T-helper 2 cell treated with Interferon-gamma antibody and Interleukin-4, amounts not matched to agents 5 μg/mL and 100 μg/mL, for 36 hours (primary cell): ENCODE measurements at regions not wholly inside any gene's neighbourhood (a gene's known extent, or its start where the extent isn't known, plus 50 kb on each side); places are given as distances from the start of the nearest gene placed in this dataset.
"Not testable (repeated sequence)": the region's sequence is repeated elsewhere in the genome, so short reads cannot be mapped to it uniquely, and the experiment has no call there.

Experiments
- DNase-seq: peaks from one replicate; pipeline ENCODE4 v3.0.0; 2021; ENCODE audit warnings: low spot score
- H3K27ac Mint-ChIP-seq: one replicate; pipeline ENCODE4 v1.8.0; 2021; ENCODE audit warnings: mild to moderate bottlenecking, mixed read lengths
- H3K27me3 Mint-ChIP-seq: one replicate; pipeline ENCODE4 v1.8.0; 2021; ENCODE audit warnings: low read depth, mixed read lengths
- H3K36me3 Mint-ChIP-seq: one replicate; pipeline ENCODE4 v1.8.0; 2021; ENCODE audit warnings: low read depth, mixed read lengths
- H3K4me1 Mint-ChIP-seq: one replicate; pipeline ENCODE4 v1.8.0; 2021; ENCODE audit warnings: low read depth, mixed read lengths
- H3K4me3 Mint-ChIP-seq: one replicate; pipeline ENCODE4 v1.8.0; 2022; ENCODE audit warnings: mild to moderate bottlenecking, moderate library complexity, mixed read lengths
- H3K9me3 Mint-ChIP-seq: one replicate; pipeline ENCODE4 v1.8.0; 2021; ENCODE audit warnings: mixed read lengths

DNA sequence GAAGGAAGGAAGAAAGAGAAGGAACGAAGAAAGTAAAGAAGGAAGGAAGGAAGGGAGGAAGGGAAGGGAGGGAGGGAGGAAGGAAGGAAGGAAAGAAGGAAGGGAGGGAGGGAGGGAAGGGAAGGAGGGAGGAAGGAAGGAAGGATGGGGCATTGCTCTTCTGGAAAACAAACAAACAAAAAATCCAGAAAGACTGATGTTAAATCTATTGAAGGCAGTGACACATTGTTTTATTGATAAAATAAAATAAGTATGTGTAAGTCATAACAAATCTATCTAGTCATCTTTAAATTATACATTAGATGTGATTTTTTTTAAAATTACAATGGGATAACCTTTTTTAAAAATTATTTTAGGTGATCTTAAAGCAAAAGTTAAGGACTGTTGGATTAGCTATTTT is 1245.5 kb downstream of the STIM2 start:
- no peak overlapping the region for H3K4me3 Mint-ChIP-seq
- no peaks in the 10 kb centered on the region for H3K27me3 Mint-ChIP-seq

GRCh38 chr4:28109801-28110200 is 1249.2 kb downstream of the STIM2 start:
- DNase-seq, result no peak
- peaks cover 11% of the 10 kb centered on the region for H3K9me3 Mint-ChIP-seq
- no peak overlapping the region for H3K27ac Mint-ChIP-seq
- H3K4me1 Mint-ChIP-seq, result no peaks in the 10 kb centered on the region
- H3K27me3 Mint-ChIP-seq, result no peaks in the 10 kb centered on the region
- no peak overlapping the region for H3K4me3 Mint-ChIP-seq
- H3K36me3 Mint-ChIP-seq, result no peaks in the 10 kb centered on the region

More for the DNA sequence above, 1245.5 kb downstream of the STIM2 start:
- no peak for DNase-seq
- Mint-ChIP-seq H3K27ac (no peak overlapping the region), H3K36me3 (no peaks in the 10 kb centered on the region), H3K4me1 (no peaks in the 10 kb centered on the region), H3K9me3 (peaks cover 20% of the 10 kb centered on the region)

GRCh38 chr4:28112691-28113335 is 1252.2 kb downstream of the STIM2 start:
- H3K4me1 Mint-ChIP-seq, H3K36me3 Mint-ChIP-seq, H3K27ac Mint-ChIP-seq, DNase-seq, H3K4me3 Mint-ChIP-seq, H3K27me3 Mint-ChIP-seq: not testable (repeated sequence)
- H3K9me3 Mint-ChIP-seq, result peaks cover 19% of the 10 kb centered on the region

DNA sequence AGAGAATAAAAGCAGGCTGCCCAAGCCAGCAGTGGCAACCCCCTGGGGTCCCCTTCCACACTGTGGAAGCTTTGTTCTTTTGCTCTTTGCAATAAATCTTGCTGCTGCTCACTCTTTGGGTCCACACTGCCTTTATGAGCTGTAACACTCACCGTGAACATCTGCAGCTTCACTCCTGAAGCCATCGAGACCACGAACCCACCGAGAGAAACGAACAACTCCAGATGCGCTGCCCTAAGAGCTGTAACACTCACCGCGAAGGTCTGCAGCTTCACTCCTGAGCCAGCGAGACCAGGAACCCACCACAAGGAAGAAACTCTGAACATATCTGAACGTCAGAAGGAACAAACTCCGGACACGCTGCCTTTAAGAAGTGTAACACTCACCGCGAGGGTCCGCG is 1252.9 kb downstream of the STIM2 start:
- H3K4me3 Mint-ChIP-seq, DNase-seq, H3K27ac Mint-ChIP-seq, H3K27me3 Mint-ChIP-seq, H3K4me1 Mint-ChIP-seq, H3K36me3 Mint-ChIP-seq: not testable (repeated sequence)
- H3K9me3 Mint-ChIP-seq, result peaks cover 27% of the 10 kb centered on the region

GRCh38 chr4:28116526-28117083 is 1256.0 kb downstream of the STIM2 start:
- H3K9me3 Mint-ChIP-seq, result peaks cover 45% of the 10 kb centered on the region
- H3K4me1 Mint-ChIP-seq, H3K27me3 Mint-ChIP-seq, H3K36me3 Mint-ChIP-seq, H3K4me3 Mint-ChIP-seq, H3K27ac Mint-ChIP-seq, DNase-seq: not testable (repeated sequence)

GRCh38 chr4:28117084-28117682 is 1256.5 kb downstream of the STIM2 start:
- H3K36me3 Mint-ChIP-seq, result no peaks in the 10 kb centered on the region
- no peak overlapping the region for H3K4me3 Mint-ChIP-seq
- H3K9me3 Mint-ChIP-seq, result peaks cover 46% of the 10 kb centered on the region
- H3K4me1 Mint-ChIP-seq, result no peaks in the 10 kb centered on the region
- H3K27ac Mint-ChIP-seq, result no peak overlapping the region
- no peaks in the 10 kb centered on the region for H3K27me3 Mint-ChIP-seq
- DNase-seq, result no peak

GRCh38 chr4:28146191-28146590 is 1285.5 kb downstream of the STIM2 start:
- no peak overlapping the region for H3K27ac Mint-ChIP-seq
- no peaks in the 10 kb centered on the region for H3K27me3 Mint-ChIP-seq
- no peaks in the 10 kb centered on the region for H3K4me1 Mint-ChIP-seq
- peaks cover 43% of the 10 kb centered on the region for H3K9me3 Mint-ChIP-seq
- DNase-seq, result no peak
- H3K36me3 Mint-ChIP-seq, result no peaks in the 10 kb centered on the region
- no peak overlapping the region for H3K4me3 Mint-ChIP-seq

GRCh38 chr4:28148221-28148620 is 1287.6 kb downstream of the STIM2 start:
- Mint-ChIP-seq H3K27me3 (no peaks in the 10 kb centered on the region), H3K4me3 (no peak overlapping the region), H3K4me1 (no peaks in the 10 kb centered on the region), H3K9me3 (peaks cover 34% of the 10 kb centered on the region), H3K27ac (no peak overlapping the region), H3K36me3 (no peaks in the 10 kb centered on the region)
- no peak for DNase-seq

- no peak overlapping the region for H3K27ac Mint-ChIP-seq
- DNase-seq, result no peak
- H3K4me1 Mint-ChIP-seq, result no peaks in the 10 kb centered on the region
- no peak overlapping the region for H3K4me3 Mint-ChIP-seq
- no peaks in the 10 kb centered on the region for H3K36me3 Mint-ChIP-seq
- no peaks in the 10 kb centered on the region for H3K27me3 Mint-ChIP-seq
- peaks cover 23% of the 10 kb centered on the region for H3K9me3 Mint-ChIP-seq
These were observed 1289.1 kb downstream of the STIM2 start for GRCh38 chr4:28149762-28150161.

- Mint-ChIP-seq H3K36me3 (no peaks in the 10 kb centered on the region), H3K27ac (no peak overlapping the region), H3K27me3 (no peaks in the 10 kb centered on the region), H3K4me3 (no peak overlapping the region), H3K4me1 (no peaks in the 10 kb centered on the region), H3K9me3 (peaks cover 15% of the 10 kb centered on the region)
- no peak for DNase-seq
These were observed 1290.7 kb downstream of the STIM2 start for GRCh38 chr4:28151314-28151713.

GRCh38 chr4:28167411-28167810 is 1306.8 kb downstream of the STIM2 start:
- H3K36me3 Mint-ChIP-seq, result no peaks in the 10 kb centered on the region
- H3K27ac Mint-ChIP-seq, result no peak overlapping the region
- no peak for DNase-seq
- H3K4me3 Mint-ChIP-seq, result no peak overlapping the region
- peaks cover 28% of the 10 kb centered on the region for H3K9me3 Mint-ChIP-seq
- H3K27me3 Mint-ChIP-seq, result no peaks in the 10 kb centered on the region
- H3K4me1 Mint-ChIP-seq, result no peaks in the 10 kb centered on the region

- Mint-ChIP-seq H3K27ac (no peak overlapping the region), H3K4me3 (no peak overlapping the region)
These were observed 1316.3 kb downstream of the STIM2 start for GRCh38 chr4:28176942-28177341.

DNA sequence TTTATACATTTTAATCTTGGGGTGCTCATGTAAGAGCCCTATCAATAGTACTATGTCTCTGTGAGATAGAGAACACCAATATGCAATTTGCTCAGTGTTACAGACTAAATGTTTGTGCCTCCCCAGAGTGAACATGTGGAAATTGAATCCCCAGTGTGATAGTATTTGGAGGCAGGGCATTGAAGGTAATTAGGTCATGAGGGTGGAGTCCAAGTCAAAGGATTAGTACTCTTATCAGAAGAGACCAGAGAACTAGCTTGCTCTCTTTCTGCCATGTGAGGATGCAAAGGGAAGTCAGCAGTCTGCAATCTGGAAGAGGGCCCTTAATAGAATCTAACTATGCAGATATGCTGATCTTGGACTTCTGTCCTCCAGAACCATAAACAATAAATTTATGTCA is 1317.0 kb downstream of the STIM2 start:
- Mint-ChIP-seq H3K9me3 (peaks cover 17% of the 10 kb centered on the region), H3K4me3 (no peak overlapping the region), H3K27ac (no peak overlapping the region), H3K27me3 (no peaks in the 10 kb centered on the region), H3K36me3 (no peaks in the 10 kb centered on the region), H3K4me1 (no peaks in the 10 kb centered on the region)
- DNase-seq, result no peak

More at GRCh38 chr4:28176942-28177341, 1316.3 kb downstream of the STIM2 start:
- Mint-ChIP-seq H3K4me1 (no peaks in the 10 kb centered on the region), H3K27me3 (no peaks in the 10 kb centered on the region), H3K9me3 (peaks cover 12% of the 10 kb centered on the region), H3K36me3 (no peaks in the 10 kb centered on the region)
- no peak for DNase-seq

DNA sequence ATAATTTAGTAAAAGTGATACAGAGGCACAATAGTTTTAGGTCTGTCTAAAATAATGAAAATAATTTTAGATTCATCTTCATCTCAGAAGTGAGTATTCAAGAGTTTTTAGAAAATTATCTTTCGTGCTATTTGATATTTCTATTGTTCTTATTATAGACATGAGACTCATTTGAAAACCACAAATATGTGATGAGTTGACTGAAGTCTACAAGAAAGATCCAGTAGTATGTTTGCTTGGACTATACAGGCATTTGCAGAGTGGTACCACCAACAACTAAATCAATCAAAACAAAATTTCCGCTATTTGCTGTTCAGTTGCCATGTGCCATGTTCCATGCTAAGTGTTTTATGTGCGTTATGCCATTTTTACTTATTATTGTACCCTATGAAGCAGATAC is 1318.5 kb downstream of the STIM2 start:
- Mint-ChIP-seq H3K4me1 (no peaks in the 10 kb centered on the region), H3K4me3 (no peak overlapping the region), H3K27me3 (no peaks in the 10 kb centered on the region), H3K9me3 (peaks cover 11% of the 10 kb centered on the region), H3K36me3 (no peaks in the 10 kb centered on the region), H3K27ac (no peak overlapping the region)
- no peak for DNase-seq
